ENCODE measurements at regions not wholly inside any gene's neighbourhood (a gene's known extent, or its start where the extent isn't known, plus 50 kb on each side); places are given as distances from the start of the nearest gene placed in this dataset.

DNA sequence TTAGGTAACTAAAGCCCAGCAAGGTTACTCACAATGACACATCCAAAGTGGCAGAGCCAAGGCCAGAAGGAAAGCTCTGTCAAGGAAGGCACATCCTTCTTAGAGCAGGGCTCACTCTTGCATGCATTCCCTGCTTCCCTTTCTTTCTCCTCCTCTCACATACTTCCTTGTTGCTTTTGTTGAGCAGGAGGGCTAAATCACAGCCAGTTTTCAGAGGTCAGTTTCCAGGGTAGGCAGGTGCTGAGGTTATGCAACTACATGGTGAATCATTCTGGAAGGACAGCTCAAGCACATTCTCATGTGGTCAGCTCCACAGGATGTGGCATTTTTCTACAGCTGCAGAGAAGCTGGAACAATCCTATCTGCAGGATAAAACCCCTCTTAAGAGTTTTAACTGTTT is 275.6 kb downstream of the ZNF621 start:
- TF ChIP-seq CTCF (conservative IDR thresholded peaks at IDR 0.05; ENCODE audit: low read length) (no peak), EZH2phosphoT487 (IDR thresholded peaks at IDR 0.05; ENCODE audit: borderline replicate concordance, low read depth, low read length) (no peak)

Data from OCI-LY7 (cell line).